HG02610 (cell line): ENCODE measurements at regions not wholly inside any gene's neighbourhood (a gene's known extent, or its start where the extent isn't known, plus 50 kb on each side); places are given as distances from the start of the nearest gene placed in this dataset.
"Not testable (repeated sequence)": the region's sequence is repeated elsewhere in the genome, so short reads cannot be mapped to it uniquely, and the experiment has no call there.

Experiments
- ATAC-seq: cut with Tn5 transposase; IDR thresholded peaks from one replicate; pipeline ENCODE4 v1.9.1; 2021; ENCODE audit warnings: mild to moderate bottlenecking, moderate library complexity; ENCODE audit not compliant: unreplicated experiment

- no peak for ATAC-seq
Measured at GRCh38 chr10:35889226-35889625, 247.1 kb upstream of the FZD8 start.

- no peak for ATAC-seq
Measured at GRCh38 chr10:35888400-35888799, 246.3 kb upstream of the FZD8 start.

GRCh38 chr10:35887685-35888084 lies 245.6 kb upstream of the FZD8 start:
- ATAC-seq: no peak

DNA sequence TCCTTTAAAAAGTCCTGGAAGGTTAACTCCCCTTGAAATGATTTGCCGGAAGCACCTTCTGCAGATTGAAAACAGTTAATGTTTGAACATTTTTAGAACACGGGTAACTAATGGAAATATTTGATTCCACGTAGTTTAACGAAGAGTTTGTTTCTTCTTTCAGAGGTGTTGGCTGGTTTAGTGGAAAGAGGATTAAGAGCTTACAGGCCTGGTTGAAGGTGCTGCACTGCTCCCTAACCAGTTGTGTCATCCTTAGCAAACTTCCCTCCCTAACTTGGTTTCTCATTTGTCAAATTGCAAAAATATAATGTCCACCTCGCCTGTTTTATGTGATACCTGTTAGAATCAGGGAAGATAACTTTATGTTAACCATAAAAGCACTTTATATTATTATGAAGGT lies 243.0 kb upstream of the FZD8 start:
- ATAC-seq: no peak

- no peak for ATAC-seq
Measured at GRCh38 chr10:35884657-35885071, 242.6 kb upstream of the FZD8 start.

GRCh38 chr10:35882422-35883150 lies 240.5 kb upstream of the FZD8 start:
- no peak for ATAC-seq

- ATAC-seq: no peak
Measured at GRCh38 chr10:35881320-35881719, 239.2 kb upstream of the FZD8 start.

- no peak for ATAC-seq
Measured at GRCh38 chr10:35876248-35876647, 234.2 kb upstream of the FZD8 start.

- ATAC-seq: no peak
Measured at GRCh38 chr10:35875016-35875676, 233.1 kb upstream of the FZD8 start.

GRCh38 chr10:35874311-35875015 lies 232.4 kb upstream of the FZD8 start:
- ATAC-seq: no peak

GRCh38 chr10:35872671-35873070 lies 230.6 kb upstream of the FZD8 start:
- ATAC-seq: no peak

DNA sequence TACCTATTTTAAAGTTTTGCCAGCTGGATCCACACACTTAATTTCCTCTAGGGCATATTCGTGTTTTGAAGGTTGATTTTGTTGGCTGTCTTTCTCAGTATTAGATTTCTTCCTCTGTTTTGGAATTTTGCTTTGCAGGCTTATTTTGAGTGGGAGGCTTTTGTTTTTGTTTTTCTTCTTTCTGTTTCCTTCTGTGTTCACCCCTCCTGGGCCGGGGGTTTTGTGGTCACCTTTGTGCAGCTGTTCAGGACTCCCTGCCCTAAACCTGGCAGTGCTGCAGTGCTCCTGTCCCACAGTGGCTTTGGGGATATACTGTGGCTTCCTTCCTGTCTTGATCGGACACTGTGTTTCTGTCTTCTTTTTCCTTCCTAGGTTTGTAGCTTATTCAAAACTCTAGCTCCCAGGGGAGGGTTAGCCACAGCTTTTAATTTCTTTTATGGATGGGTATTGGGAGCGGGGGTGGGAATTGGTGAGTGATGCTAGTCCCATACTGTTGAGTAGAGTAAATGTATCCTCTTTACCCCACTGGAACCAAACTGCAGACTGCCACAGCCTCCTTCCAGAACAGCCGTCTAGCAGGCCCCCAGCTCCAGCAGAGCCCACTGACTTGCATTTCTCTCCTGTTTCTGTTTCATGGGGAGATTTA lies 228.7 kb upstream of the FZD8 start:
- ATAC-seq: no peak

DNA sequence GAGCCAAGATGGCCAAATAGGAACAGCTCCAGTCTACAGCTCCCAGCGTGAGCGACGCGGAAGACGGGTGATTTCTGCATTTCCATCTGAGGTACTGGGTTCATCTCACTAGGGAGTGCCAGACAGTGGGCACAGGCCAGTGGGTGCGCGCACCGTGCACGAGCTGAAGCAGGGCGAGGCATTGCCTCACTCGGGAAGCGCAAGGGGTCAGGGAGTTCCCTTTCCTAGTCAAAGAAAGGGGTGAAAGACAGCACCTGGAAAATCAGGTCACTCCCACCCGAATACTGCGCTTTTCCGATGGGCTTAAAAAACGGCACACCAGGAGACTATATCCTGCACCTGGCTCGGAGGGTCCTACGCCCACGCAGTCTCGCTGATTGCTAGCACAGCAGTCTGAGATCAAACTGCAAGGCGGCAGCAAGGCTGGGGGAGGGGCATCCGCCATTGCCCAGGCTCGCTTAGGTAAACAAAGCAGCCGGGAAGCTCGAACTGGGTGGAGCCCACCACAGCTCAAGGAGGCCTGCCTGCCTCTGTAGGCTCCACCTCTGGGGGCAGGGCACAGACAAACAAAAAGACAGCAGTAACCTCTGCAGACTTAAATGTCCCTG lies 216.7 kb upstream of the FZD8 start:
- ATAC-seq: not testable (repeated sequence)

- no peak for ATAC-seq
Measured at GRCh38 chr10:35857860-35858259, 215.8 kb upstream of the FZD8 start.

DNA sequence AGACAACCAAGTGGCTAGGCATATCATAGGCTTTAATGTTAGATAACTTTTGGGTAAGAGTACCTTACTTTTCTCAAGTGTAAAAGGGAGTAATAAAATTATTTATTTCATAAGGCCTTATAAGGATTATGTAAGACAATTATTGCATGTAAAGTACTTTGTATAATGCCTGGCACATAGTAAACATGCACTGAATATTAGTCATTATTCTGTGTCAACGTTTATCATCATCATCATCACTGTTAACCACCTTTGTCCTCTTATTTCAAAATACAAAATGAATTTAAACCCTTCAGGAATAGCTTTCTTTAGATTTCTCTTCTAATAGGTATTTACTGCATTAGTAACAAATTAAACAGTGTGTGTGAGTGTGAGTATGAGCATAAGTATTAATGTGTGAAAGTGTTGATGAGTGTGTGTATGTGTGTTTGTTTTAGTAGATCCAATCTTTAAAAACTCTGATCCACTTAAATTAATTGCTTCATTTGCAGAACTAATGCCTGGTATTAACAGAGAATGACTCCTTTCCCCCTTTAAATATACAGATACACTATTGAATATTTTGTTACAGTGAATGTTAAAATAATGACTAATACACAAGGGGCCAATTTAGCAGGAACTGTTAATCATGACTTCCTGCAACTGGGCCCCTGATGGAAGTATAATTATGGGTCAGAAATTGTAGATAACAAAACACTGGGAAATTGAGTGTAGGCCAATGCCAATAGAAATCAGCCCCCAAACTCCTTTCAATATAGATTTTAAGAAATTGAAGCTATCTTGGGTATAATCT lies 213.3 kb upstream of the FZD8 start:
- no peak for ATAC-seq

GRCh38 chr10:35854661-35855060 lies 212.6 kb upstream of the FZD8 start:
- no peak for ATAC-seq

DNA sequence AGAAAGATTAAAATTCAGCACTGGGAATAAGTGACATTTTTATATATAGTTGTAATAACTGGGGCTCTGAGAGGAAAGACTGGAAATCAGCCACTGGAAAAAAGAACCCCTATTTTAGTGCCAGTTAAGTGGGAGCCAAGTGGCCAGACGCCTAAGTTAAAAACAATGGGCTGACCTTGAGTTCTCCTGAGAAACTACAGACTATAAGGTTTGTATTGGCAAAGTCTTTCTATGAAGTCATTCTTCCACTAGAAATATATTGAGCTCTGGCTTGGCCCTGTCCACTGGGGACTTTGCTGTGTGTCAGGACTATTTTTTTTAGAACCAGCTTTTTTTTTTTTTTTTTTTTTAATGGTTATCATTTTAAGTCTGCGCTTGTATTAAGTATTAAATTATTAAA lies 210.6 kb upstream of the FZD8 start:
- ATAC-seq: no peak

- ATAC-seq: no peak
Measured at GRCh38 chr10:35848412-35848811, 206.3 kb upstream of the FZD8 start.

DNA sequence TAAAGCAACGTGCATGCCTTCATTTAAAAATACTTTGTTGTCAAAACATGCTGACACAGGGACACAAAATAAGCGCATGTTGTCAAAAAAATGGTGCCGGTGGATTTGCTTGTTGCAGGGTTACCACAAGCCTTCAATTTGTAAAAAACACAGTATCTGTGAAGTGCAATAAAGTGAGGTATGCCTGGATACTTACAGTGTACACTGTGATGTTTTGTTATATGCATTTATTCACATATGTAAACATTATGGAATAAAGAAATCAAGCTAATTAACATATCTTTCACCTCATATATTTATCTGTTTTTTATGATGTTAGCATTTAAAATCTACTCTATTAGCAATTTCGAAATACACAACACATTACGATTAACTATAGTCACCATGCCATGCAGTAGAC lies 202.6 kb upstream of the FZD8 start:
- no peak for ATAC-seq

DNA sequence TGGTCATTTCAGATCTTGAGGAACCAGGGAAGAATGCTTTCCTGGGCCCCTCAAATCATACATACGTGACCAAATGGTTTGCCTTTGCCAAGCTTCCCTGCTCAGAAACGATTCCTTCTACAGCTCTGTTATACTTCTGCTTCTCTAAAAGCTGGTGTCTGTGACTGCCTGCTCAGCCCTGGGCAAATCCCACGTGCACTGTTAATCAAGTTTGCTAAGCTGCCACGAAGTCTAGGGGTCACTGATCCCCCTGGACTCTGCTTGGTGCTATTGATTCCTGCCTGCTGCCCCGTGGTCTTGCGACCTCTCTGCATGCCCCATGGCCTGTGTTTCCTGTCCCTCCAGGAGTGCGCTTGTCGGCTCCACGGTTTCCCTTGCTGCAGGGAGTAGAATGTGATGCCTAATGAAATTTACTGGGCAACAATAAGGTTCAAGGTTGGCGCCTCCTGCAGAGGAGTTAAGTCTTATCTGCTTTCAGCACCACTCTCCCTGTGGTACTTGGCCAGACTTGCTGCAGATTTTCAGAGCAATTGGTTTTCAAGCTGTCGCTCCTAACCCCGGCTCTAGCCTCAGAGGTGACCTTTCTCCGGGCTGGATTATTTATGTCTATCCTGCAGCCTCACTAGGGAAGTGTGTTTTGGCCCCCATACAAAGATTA lies 201.6 kb upstream of the FZD8 start:
- no peak for ATAC-seq
